WI38 (cell line): ENCODE measurements at regions not wholly inside any gene's neighbourhood (a gene's known extent, or its start where the extent isn't known, plus 50 kb on each side); places are given as distances from the start of the nearest gene placed in this dataset.

Source experiments
- H3K4me3 ChIP-seq: 2 replicates; pipeline ENCODE4 v1.5.1; 2011; ENCODE audit warnings: low read depth, mild to moderate bottlenecking, control low read depth, low read length
- CTCF ChIP-seq: IDR thresholded peaks from 2 replicates; pipeline ENCODE4 v1.5.1; 2012; ENCODE audit warnings: low read depth, mild to moderate bottlenecking, control low read depth, low read length

- no peak overlapping the region for H3K4me3 ChIP-seq
- no peak for TF ChIP-seq CTCF
These were observed 168.3 kb upstream of the RPS6KA3 start for GRCh38 chrX:20434986-20435385.

DNA sequence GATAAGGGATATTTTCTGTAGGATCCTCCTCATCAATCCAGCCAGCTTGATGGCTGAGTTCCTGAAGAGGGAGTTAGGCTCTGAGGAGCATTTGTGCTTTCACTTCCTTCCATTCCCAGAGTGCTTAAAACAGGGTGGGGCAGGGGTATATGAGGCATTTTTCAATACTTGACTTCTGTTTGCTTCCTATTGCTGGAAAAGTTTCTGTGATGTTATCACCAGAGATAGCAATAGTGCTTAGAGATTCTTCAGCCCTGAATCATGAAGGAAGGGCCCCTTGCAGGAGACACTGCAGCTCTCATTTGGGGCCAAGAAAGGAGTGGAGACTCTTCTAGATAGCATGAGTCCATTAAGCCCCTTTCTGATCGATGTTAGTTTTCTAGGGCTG, 166.7 kb upstream of the RPS6KA3 start:
- no peak for TF ChIP-seq CTCF
- H3K4me3 ChIP-seq = no peak overlapping the region

- H3K4me3 ChIP-seq = no peak overlapping the region
- no peak for TF ChIP-seq CTCF
These were observed 166.2 kb upstream of the RPS6KA3 start for GRCh38 chrX:20432746-20433387.

- TF ChIP-seq CTCF = no peak
- no peak overlapping the region for H3K4me3 ChIP-seq
These were observed 165.3 kb upstream of the RPS6KA3 start for GRCh38 chrX:20432048-20432447.

DNA sequence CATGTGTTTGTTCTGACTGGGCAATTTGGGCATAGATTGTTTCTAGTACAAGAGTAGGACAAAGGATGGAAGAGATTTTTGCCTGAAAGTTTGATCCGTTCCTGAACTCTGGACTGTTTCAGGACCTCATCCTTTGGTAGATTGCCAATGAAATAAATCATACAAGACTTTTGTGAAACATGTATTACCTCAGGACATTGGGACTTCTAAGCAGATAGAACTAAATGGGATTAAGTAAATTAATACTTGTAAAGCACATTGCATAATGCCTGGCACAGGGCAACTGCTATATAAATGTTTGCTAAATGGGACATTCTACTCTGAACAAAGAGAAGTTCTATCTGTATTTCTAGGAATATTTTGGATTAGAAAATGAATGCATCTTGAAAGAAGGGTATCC, 164.8 kb upstream of the RPS6KA3 start:
- no peak for TF ChIP-seq CTCF
- no peak overlapping the region for H3K4me3 ChIP-seq

DNA sequence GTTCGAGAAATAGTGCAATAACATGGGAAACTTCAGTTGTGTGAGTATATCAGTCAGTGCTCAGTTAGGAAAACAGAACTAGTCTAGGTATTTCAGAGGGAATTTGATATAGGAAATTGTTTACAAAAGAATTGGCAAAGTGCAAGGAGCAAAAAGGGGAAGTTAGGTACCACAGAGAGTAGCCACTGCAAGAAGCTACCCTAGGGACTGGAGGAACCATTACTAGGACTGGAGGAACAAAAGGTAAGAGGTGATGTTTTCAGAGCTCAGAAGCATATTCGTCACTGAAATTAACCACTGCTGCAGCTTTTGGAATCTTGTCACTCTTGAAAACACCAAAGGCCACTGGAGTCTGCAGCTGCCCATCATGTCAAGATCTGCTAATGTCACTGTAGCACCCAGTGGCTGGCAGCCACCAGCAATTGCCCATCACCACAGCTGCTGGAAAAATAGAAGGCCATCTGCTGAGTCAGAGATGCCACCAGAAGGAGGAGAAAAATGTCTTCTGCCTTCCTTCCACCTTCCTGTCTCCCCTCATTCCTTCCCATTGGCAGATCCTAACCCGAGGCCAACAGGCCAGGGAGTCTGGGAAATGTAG, 160.6 kb upstream of the RPS6KA3 start:
- H3K4me3 ChIP-seq = no peak overlapping the region
- no peak for TF ChIP-seq CTCF

DNA sequence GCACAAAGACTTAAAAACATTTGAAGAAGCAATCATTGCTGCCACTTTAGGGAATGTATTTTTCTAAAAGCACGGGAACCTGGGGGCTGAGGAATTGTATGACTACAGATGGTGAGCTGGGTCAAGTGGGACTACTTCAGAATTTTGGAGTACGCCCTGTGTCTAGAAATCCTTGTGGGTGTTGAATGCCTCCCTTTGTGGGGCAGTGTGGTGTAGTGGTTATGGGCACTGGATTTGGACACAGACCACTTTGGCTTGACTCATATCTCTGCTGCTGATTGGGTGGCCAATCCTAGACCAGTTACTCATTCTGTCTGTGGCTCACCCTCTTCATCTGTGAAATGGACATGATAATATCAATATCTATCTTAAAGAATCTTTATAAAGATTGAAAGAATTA, 155.0 kb upstream of the RPS6KA3 start:
- TF ChIP-seq CTCF = no peak
- H3K4me3 ChIP-seq = no peak overlapping the region
